HEK293 (cell line): ENCODE measurements at regions not wholly inside any gene's neighbourhood (a gene's known extent, or its start where the extent isn't known, plus 50 kb on each side); places are given as distances from the start of the nearest gene placed in this dataset.

Experiments
- FEZF1 ChIP-seq: fragments of 450-650 bp; formaldehyde crosslinking; IDR thresholded peaks from 2 replicates; pipeline ENCODE4 v1.5.1; 2016; ENCODE audit warnings: missing biosample characterization, missing genetic modification characterization
- KLF9 ChIP-seq: fragments of 450-650 bp; formaldehyde crosslinking; IDR thresholded peaks from 2 replicates; pipeline ENCODE4 v1.5.1; 2016; ENCODE audit warnings: missing biosample characterization, missing genetic modification characterization, low read depth
- MYNN ChIP-seq: fragments of 450-650 bp; formaldehyde crosslinking; IDR thresholded peaks from 2 replicates; pipeline ENCODE4 v1.5.1; 2016; ENCODE audit warnings: missing biosample characterization, missing genetic modification characterization, borderline replicate concordance
- SCRT1 ChIP-seq: fragments of 450-650 bp; formaldehyde crosslinking; IDR thresholded peaks from 2 replicates; pipeline ENCODE4 v1.5.1; 2016; ENCODE audit warnings: missing biosample characterization, missing genetic modification characterization, borderline replicate concordance
- SETDB1 ChIP-seq: IDR thresholded peaks from one replicate; pipeline ENCODE4 v1.6.1; 2017; ENCODE audit warnings: mild to moderate bottlenecking, low read length, moderate library complexity, mixed read lengths; ENCODE audit not compliant: insufficient read length
- ZNF112 ChIP-seq: fragments of 450-650 bp; formaldehyde crosslinking; IDR thresholded peaks from 2 replicates; pipeline ENCODE4 v1.5.0; 2017; ENCODE audit warnings: missing biosample characterization, missing genetic modification characterization
- ZNF155 ChIP-seq: fragments of 450-650 bp; formaldehyde crosslinking; IDR thresholded peaks from 2 replicates; pipeline ENCODE4 v1.5.1; 2016; ENCODE audit warnings: missing biosample characterization, missing genetic modification characterization
- ZNF266 ChIP-seq: fragments of 450-650 bp; formaldehyde crosslinking; IDR thresholded peaks from 2 replicates; pipeline ENCODE4 v1.5.1; 2016; ENCODE audit warnings: missing biosample characterization, missing genetic modification characterization, low read depth
- ZNF335 ChIP-seq: fragments of 450-650 bp; formaldehyde crosslinking; conservative IDR thresholded peaks from 2 replicates; pipeline ENCODE4 v1.5.1; 2016; ENCODE audit warnings: missing biosample characterization, missing genetic modification characterization
- ZNF354C ChIP-seq: fragments of 450-650 bp; formaldehyde crosslinking; IDR thresholded peaks from 2 replicates; pipeline ENCODE4 v1.5.1; 2016; ENCODE audit warnings: missing biosample characterization, missing genetic modification characterization, low read depth, borderline replicate concordance
- ZNF394 ChIP-seq: fragments of 450-650 bp; formaldehyde crosslinking; IDR thresholded peaks from 2 replicates; pipeline ENCODE4 v1.5.1; 2016; ENCODE audit warnings: missing biosample characterization, missing genetic modification characterization, mild to moderate bottlenecking, moderate library complexity, borderline replicate concordance
- ZNF416 ChIP-seq: fragments of 450-650 bp; formaldehyde crosslinking; IDR thresholded peaks from 2 replicates; pipeline ENCODE4 v1.5.1; 2016; ENCODE audit warnings: missing biosample characterization, missing genetic modification characterization
- ZNF48 ChIP-seq: fragments of 450-650 bp; formaldehyde crosslinking; IDR thresholded peaks from 2 replicates; pipeline ENCODE4 v1.5.1; 2016; ENCODE audit warnings: missing biosample characterization, missing genetic modification characterization
- ZNF555 ChIP-seq: fragments of 450-650 bp; formaldehyde crosslinking; conservative IDR thresholded peaks from 2 replicates; pipeline ENCODE4 v1.5.1; 2017; ENCODE audit warnings: missing biosample characterization, mild to moderate bottlenecking, missing genetic modification characterization, inconsistent platforms
- ZNF558 ChIP-seq: fragments of 450-650 bp; formaldehyde crosslinking; IDR thresholded peaks from 2 replicates; pipeline ENCODE4 v1.5.1; 2016; ENCODE audit warnings: missing biosample characterization, missing genetic modification characterization
- ZNF561 ChIP-seq: fragments of 450-650 bp; IDR thresholded peaks from 2 replicates; pipeline ENCODE4 v1.5.1; 2018; ENCODE audit warnings: missing biosample characterization, missing genetic modification characterization, borderline replicate concordance
- ZNF660 ChIP-seq: fragments of 450-650 bp; IDR thresholded peaks from 2 replicates; pipeline ENCODE4 v1.5.1; 2018; ENCODE audit warnings: missing biosample characterization, mild to moderate bottlenecking, missing genetic modification characterization
- ZNF776 ChIP-seq: fragments of 450-650 bp; formaldehyde crosslinking; IDR thresholded peaks from 2 replicates; pipeline ENCODE4 v1.5.0; 2017; ENCODE audit warnings: missing biosample characterization, missing genetic modification characterization, borderline replicate concordance
- TF ChIP-seq, protein P1 (sequence below): fragments of 450-650 bp; formaldehyde crosslinking; IDR thresholded peaks from 2 replicates; pipeline ENCODE4 v1.5.1; 2016; ENCODE audit warnings: missing biosample characterization, missing genetic modification characterization
- TF ChIP-seq, protein P2 (sequence below): fragments of 450-650 bp; formaldehyde crosslinking; IDR thresholded peaks from 2 replicates; pipeline ENCODE4 v1.5.1; 2016; ENCODE audit warnings: missing biosample characterization, missing genetic modification characterization
- TF ChIP-seq, protein P3 (sequence below): fragments of 450-650 bp; formaldehyde crosslinking; IDR thresholded peaks from 2 replicates; pipeline ENCODE4 v1.5.1; 2017; ENCODE audit warnings: missing biosample characterization, missing genetic modification characterization
- TF ChIP-seq, protein P4 (sequence below): fragments of 450-650 bp; formaldehyde crosslinking; IDR thresholded peaks from 2 replicates; pipeline ENCODE4 v1.5.1; 2016; ENCODE audit warnings: missing biosample characterization, missing genetic modification characterization
- TF ChIP-seq, protein P5 (sequence below): fragments of 450-650 bp; formaldehyde crosslinking; IDR thresholded peaks from 2 replicates; pipeline ENCODE4 v1.5.1; 2016; ENCODE audit warnings: missing biosample characterization, missing genetic modification characterization, low read depth
- TF ChIP-seq, protein P6 (sequence below): fragments of 450-650 bp; formaldehyde crosslinking; IDR thresholded peaks from 2 replicates; pipeline ENCODE4 v1.5.1; 2016; ENCODE audit warnings: missing biosample characterization, missing genetic modification characterization
- TF ChIP-seq, protein P7 (sequence below): fragments of 450-650 bp; formaldehyde crosslinking; IDR thresholded peaks from 2 replicates; pipeline ENCODE4 v1.5.1; 2016; ENCODE audit warnings: missing biosample characterization, missing genetic modification characterization

DNA sequence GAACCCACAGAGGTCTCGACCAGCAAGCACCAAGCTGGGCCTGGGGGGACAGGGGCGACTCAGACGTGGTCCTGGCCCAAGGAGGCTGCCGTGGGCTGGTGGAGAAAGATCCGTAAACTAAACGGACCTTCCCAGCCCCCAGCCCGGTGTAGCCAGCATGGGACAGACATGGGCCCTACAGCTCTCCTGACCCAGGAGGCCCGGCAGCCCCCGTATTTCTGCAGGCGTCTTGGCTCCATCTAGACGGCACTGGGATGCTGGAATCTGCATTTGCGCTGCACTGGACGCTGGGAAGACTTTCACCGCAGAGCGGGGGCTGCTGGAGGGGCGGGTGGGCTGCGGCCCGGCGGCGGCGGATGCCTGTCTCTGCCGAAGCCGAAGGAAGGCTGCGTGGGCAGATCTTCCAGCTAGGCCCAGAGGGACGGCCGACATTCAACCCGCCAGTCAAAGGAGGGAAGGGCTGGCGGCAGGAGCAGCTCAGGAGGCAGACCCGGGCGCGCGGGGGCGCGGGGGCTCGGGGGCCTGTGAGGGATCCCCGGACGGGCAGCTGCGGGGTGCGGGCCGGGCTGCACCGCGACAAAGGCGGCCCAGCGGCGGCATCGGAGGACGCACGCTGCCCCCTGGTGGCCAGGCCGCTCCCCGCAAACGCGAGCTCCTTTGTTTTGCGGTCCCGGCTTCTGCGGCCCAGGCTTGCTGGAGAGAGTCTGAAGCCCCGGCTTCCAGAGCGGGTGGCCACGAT is 266.2 kb downstream of the NSG2 start (continued):
- TF ChIP-seq FEZF1 (tag by site-specific recombination) (no peak), ZNF335 (peak; percentile 53), ZNF776 (tag by site-specific recombination) (no peak), ZNF561 (tag by site-specific recombination) (0 out of 2 replicates have a peak, but pooled peaks have one; percentile 54), MYNN (tag by site-specific recombination) (no peak), ZNF112 (tag by site-specific recombination) (no peak), ZNF155 (tag by site-specific recombination) (no peak), KLF9 (tag by site-specific recombination) (no peak), ZNF660 (tag by site-specific recombination) (peak; percentile 71), SETDB1 (no peak), ZNF555 (tag by site-specific recombination) (no peak), ZNF354C (tag by site-specific recombination) (no peak), ZNF266 (tag by site-specific recombination) (no peak), SCRT1 (tag by site-specific recombination) (no peak), ZNF48 (tag by site-specific recombination) (no peak), ZNF558 (no peak), ZNF394 (no peak), ZNF416 (tag by site-specific recombination) (no peak)
- TF ChIP-seq, protein P1, sequence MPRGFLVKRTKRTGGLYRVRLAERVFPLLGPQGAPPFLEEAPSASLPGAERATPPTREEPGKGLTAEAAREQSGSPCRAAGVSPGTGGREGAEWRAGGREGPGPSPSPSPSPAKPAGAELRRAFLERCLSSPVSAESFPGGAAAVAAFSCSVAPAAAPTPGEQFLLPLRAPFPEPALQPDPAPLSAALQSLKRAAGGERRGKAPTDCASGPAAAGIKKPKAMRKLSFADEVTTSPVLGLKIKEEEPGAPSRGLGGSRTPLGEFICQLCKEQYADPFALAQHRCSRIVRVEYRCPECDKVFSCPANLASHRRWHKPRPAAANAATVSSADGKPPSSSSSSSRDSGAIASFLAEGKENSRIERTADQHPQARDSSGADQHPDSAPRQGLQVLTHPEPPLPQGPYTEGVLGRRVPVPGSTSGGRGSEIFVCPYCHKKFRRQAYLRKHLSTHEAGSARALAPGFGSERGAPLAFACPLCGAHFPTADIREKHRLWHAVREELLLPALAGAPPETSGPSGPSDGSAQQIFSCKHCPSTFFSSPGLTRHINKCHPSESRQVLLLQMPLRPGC, result no peak
- TF ChIP-seq, protein P2, sequence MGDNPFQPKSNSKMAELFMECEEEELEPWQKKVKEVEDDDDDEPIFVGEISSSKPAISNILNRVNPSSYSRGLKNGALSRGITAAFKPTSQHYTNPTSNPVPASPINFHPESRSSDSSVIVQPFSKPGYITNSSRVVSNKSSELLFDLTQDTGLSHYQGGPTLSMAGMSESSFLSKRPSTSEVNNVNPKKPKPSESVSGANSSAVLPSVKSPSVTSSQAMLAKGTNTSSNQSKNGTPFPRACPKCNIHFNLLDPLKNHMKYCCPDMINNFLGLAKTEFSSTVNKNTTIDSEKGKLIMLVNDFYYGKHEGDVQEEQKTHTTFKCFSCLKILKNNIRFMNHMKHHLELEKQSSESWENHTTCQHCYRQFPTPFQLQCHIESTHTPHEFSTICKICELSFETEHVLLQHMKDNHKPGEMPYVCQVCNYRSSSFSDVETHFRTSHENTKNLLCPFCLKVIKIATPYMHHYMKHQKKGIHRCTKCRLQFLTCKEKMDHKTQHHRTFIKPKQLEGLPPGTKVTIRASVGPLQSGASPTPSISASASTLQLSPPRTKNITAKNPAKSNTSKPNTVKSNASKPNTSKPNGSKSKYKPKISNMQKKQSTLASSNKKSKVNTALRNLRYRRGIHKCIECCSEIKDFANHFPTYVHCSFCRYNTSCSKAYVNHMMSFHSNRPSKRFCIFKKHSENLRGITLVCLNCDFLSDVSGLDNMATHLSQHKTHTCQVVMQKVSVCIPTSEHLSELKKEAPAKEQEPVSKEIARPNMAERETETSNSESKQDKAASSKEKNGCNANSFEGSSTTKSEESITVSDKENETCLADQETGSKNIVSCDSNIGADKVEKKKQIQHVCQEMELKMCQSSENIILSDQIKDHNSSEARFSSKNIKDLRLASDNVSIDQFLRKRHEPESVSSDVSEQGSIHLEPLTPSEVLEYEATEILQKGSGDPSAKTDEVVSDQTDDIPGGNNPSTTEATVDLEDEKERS (tag by site-specific recombination), result no peak
- TF ChIP-seq, protein P3, sequence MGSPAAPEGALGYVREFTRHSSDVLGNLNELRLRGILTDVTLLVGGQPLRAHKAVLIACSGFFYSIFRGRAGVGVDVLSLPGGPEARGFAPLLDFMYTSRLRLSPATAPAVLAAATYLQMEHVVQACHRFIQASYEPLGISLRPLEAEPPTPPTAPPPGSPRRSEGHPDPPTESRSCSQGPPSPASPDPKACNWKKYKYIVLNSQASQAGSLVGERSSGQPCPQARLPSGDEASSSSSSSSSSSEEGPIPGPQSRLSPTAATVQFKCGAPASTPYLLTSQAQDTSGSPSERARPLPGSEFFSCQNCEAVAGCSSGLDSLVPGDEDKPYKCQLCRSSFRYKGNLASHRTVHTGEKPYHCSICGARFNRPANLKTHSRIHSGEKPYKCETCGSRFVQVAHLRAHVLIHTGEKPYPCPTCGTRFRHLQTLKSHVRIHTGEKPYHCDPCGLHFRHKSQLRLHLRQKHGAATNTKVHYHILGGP (tag by site-specific recombination), result no peak
- TF ChIP-seq, protein P4, sequence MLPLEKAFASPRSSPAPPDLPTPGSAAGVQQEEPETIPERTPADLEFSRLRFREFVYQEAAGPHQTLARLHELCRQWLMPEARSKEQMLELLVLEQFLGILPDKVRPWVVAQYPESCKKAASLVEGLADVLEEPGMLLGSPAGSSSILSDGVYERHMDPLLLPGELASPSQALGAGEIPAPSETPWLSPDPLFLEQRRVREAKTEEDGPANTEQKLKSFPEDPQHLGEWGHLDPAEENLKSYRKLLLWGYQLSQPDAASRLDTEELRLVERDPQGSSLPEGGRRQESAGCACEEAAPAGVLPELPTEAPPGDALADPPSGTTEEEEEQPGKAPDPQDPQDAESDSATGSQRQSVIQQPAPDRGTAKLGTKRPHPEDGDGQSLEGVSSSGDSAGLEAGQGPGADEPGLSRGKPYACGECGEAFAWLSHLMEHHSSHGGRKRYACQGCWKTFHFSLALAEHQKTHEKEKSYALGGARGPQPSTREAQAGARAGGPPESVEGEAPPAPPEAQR (tag by site-specific recombination), result no peak
- TF ChIP-seq, protein P5, sequence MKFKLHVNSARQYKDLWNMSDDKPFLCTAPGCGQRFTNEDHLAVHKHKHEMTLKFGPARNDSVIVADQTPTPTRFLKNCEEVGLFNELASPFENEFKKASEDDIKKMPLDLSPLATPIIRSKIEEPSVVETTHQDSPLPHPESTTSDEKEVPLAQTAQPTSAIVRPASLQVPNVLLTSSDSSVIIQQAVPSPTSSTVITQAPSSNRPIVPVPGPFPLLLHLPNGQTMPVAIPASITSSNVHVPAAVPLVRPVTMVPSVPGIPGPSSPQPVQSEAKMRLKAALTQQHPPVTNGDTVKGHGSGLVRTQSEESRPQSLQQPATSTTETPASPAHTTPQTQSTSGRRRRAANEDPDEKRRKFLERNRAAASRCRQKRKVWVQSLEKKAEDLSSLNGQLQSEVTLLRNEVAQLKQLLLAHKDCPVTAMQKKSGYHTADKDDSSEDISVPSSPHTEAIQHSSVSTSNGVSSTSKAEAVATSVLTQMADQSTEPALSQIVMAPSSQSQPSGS (tag by site-specific recombination), result no peak
- TF ChIP-seq, protein P6, sequence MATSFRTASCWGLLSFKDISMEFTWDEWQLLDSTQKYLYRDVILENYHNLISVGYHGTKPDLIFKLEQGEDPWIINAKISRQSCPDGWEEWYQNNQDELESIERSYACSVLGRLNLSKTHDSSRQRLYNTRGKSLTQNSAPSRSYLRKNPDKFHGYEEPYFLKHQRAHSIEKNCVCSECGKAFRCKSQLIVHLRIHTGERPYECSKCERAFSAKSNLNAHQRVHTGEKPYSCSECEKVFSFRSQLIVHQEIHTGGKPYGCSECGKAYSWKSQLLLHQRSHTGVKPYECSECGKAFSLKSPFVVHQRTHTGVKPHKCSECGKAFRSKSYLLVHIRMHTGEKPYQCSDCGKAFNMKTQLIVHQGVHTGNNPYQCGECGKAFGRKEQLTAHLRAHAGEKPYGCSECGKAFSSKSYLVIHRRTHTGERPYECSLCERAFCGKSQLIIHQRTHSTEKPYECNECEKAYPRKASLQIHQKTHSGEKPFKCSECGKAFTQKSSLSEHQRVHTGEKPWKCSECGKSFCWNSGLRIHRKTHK (tag by site-specific recombination), result no peak
- TF ChIP-seq, protein P7, sequence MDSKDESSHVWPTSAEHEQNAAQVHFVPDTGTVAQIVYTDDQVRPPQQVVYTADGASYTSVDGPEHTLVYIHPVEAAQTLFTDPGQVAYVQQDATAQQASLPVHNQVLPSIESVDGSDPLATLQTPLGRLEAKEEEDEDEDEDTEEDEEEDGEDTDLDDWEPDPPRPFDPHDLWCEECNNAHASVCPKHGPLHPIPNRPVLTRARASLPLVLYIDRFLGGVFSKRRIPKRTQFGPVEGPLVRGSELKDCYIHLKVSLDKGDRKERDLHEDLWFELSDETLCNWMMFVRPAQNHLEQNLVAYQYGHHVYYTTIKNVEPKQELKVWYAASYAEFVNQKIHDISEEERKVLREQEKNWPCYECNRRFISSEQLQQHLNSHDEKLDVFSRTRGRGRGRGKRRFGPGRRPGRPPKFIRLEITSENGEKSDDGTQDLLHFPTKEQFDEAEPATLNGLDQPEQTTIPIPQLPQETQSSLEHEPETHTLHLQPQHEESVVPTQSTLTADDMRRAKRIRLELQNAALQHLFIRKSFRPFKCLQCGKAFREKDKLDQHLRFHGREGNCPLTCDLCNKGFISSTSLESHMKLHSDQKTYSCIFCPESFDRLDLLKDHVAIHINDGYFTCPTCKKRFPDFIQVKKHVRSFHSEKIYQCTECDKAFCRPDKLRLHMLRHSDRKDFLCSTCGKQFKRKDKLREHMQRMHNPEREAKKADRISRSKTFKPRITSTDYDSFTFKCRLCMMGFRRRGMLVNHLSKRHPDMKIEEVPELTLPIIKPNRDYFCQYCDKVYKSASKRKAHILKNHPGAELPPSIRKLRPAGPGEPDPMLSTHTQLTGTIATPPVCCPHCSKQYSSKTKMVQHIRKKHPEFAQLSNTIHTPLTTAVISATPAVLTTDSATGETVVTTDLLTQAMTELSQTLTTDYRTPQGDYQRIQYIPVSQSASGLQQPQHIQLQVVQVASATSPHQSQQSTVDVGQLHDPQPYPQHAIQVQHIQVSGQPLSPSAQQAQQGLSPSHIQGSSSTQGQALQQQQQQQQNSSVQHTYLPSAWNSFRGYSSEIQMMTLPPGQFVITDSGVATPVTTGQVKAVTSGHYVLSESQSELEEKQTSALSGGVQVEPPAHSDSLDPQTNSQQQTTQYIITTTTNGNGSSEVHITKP (tag by site-specific recombination), result no peak
